Left ventricle myocardium superior (tissue), 1 donor: ENCODE measurements at regions not wholly inside any gene's neighbourhood (a gene's known extent, or its start where the extent isn't known, plus 50 kb on each side); places are given as distances from the start of the nearest gene placed in this dataset.
A peak's percentile ranks its signal among the peaks of the same experiment; 100 is the strongest.

Source experiments
- ATAC-seq: fragments of 200-7000 bp; cut with Tn5 transposase; one replicate; pipeline ENCODE4 v1.9.1; 2020; ENCODE audit warnings: mild to moderate bottlenecking, moderate library complexity
- DNase-seq: peaks from one replicate; pipeline ENCODE4 v3.0.0-alpha.2; 2020
- intact Hi-C: fragments of 100-400 bp; cut with micrococcal nuclease; formaldehyde crosslinking; loops from one replicate; pipeline ENCODE4 v1.11.0; 2022
- donor health status: DM: no; HTN: yes; CAD: no; lungs with severe emphysema.

- DNase-seq (no peak), ATAC-seq (no peak)
- intact Hi-C loops: no loop called here
Observed at GRCh38 chr13:26914624-26915023, 154.0 kb upstream of the GPR12 start.

GRCh38 chr13:26914148-26914547 is 153.6 kb upstream of the GPR12 start:
- intact Hi-C loops: no loop called here
- ATAC-seq: no peak

DNA sequence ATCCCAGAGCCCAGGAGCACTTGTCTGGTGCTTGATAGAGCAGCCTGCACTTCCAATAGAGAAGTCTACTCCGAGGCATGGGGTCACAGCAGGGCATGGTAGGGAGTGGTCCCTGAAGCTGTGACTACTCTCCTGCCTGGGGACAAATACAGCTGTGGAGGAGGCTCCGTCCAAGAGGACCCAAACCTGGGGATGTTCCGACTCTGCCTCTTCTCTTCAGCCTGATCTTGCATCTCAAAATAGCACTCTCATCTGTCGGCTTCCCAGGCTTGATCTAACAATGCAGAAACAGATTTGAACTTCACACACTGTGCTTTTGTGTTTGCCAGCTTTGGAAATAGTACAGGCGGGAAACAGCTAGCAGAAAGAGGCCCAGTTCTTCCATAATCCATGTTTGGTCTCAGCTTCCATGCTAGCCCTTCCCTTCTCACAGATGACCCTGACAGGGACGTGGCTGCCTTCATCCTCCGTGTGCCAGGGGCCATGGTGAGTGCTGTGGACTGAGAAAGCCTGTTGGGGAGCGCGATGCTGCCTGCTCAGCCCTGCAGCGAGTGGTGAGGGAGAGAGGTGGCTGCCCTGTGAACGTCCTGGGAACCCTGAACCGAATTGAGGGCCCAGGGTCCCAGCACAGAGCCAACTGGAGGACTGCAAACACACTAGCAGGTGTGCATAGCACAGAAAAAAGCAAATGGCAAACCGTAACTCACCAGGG is 150.3 kb upstream of the GPR12 start:
- ATAC-seq (peak; percentile 30), DNase-seq (no peak)
- intact Hi-C loops: no loop called here

More at GRCh38 chr13:26914148-26914547, 153.6 kb upstream of the GPR12 start:
- no peak for DNase-seq

- intact Hi-C loops: no loop called here
- ATAC-seq (no peak), DNase-seq (no peak)
Observed at GRCh38 chr13:26909477-26909876, 148.9 kb upstream of the GPR12 start.

GRCh38 chr13:26908126-26908525 is 147.5 kb upstream of the GPR12 start:
- ATAC-seq: no peak
- intact Hi-C loops: no loop called here
- DNase-seq: no peak

GRCh38 chr13:26899202-26899601 is 138.6 kb upstream of the GPR12 start:
- DNase-seq (no peak), ATAC-seq (no peak)
- intact Hi-C loops: no loop called here

- intact Hi-C loops: no loop called here
- DNase-seq (no peak), ATAC-seq (no peak)
Observed at GRCh38 chr13:26897706-26898550, 137.3 kb upstream of the GPR12 start.

DNA sequence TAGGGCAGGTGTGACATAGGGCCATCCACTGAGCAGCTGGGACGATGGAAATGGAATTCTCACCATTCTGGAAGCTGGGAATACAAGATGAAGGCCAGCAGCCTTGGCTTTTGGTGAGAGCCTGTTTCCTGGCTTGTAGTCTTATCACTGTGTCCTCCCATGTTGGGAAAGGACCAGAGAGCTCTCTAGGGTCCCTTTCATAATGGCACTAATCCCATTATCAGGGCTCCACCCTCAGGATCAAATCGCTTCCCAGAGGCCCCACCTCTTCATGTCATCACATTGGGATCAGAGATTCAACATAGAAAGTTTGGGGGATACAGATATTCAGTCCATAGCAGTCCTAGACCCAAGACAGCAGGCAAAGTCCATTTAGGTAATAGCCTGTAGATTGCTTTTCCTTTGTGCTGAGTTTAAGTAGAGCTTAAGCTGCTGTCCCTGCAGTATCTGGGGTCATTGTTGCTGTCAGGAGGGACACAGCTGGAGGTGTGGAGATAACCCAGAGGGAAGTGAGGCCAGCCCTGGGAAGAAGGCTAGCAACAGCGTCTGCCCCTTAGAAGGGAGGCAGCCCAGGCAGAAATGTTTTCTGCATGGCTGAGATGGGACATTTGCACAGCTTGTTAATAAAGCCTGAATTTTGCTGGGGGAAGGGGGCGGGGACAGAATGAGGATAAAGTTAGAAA is 136.5 kb upstream of the GPR12 start:
- DNase-seq (no peak), ATAC-seq (no peak)
- intact Hi-C loops: no loop called here

DNA sequence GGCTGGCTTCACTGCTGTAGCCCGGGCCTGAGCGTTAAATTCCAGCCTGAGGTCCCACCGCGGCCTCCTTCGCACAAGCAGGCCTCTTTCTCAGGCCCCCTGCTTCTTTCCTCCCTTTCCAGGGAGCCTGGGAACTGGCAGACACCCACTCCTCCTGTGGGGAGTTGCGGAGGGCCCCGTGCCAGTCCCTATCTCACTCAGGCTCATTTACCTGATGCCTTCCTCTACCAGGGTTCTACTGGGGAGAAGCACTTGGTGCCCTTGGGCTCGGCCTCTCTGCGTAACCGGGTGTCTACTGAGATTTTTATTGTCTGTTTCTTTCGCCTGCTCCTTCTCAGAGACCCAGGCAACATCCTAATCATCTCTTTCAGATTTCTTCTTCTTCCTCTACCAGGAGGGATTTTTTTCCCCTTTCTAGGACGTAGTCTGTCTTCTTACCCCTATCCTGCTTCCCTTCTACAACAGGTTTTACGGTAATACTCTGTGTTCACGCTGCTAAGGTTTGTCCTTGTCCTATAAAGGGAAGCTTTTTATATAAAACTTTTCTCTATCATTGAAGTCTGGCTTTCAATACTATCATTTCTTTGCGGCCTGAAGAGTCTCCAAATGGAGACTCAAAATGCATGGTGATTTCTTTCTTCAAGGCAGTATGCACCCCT is 135.4 kb upstream of the GPR12 start:
- intact Hi-C loops: no loop called here
- no peak for DNase-seq
- ATAC-seq: no peak

- no peak for DNase-seq
- no peak for ATAC-seq
- intact Hi-C loops: no loop called here
Observed at GRCh38 chr13:26895081-26895807, 134.7 kb upstream of the GPR12 start.

GRCh38 chr13:26888632-26889031 is 128.0 kb upstream of the GPR12 start:
- intact Hi-C loops: no loop called here
- DNase-seq (no peak), ATAC-seq (no peak)

DNA sequence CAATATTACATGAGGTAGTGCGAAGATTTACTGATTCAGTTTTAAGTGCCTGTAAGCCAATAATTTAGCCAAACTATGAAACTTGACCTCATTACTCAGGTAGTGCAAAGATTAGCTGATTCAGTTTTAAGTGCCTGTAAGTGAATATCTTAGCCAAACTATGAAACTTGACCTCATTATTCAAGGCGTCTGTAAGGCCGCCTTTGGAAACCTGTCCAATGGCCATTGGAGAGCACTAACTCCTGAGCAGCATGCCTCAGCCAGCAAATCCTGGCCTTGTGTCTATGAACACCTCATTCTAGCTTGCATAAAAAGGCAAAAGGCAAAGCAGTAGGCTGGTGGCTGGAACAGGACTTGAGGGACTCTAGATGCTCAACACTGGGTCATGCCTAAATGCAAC is 127.0 kb upstream of the GPR12 start:
- intact Hi-C loops: no loop called here
- DNase-seq (no peak), ATAC-seq (no peak)

DNA sequence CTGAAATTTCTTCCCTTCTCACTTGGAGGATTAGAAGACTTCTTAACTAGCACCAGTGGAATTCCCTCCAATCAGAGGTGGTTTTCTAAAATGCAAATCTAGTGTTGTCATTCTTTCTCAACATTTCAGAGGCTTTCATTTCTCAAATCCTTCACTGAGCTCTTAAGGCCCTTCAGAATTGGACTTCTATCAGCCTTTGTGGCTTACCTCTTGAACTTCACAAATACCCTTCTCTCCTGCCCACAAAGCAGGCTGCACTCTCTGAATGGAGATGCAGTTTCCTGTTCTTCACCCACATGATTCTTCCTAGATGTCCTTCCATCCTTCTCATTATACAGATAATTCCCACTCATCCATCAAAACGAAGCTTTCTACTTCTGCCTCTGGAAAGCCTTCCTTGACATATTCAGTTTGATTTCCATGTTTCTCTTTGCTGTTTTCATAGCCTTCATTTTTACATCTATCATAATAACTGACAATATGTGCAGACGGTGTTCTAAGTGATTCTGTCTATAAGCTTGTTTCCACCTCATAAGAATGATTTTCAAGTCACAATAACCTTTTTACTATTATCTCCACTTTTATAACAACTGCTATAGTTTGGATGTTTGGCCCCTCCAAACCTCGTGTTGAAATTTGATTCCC is 123.1 kb upstream of the GPR12 start:
- intact Hi-C loops: no loop called here
- ATAC-seq: no peak
- no peak for DNase-seq

- intact Hi-C loops: no loop called here
- ATAC-seq (no peak), DNase-seq (no peak)
Observed at GRCh38 chr13:26882731-26883130, 122.1 kb upstream of the GPR12 start.

GRCh38 chr13:26881154-26881553 is 120.6 kb upstream of the GPR12 start:
- no peak for ATAC-seq
- no peak for DNase-seq
- intact Hi-C loops: no loop called here

DNA sequence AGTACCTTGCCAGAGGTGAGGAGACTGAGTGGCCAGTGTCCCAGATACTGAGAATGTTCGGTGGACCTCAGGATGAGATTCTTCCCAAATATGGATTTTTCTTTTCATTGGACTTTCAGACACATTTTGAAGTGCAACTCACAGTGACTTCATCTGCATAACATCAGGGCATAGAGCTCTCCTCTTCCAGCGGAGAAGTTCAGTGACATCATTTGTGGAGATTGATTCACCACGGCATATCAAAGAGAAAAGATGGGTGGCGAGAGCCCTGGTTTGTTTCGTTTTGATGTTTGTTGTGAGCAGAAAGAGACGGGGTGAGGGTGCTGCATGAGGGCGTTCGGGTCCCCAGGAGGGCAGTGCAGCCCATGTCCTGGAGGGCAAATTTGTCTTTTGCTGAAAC is 120.1 kb upstream of the GPR12 start:
- intact Hi-C loops: no loop called here
- ATAC-seq (no peak), DNase-seq (no peak)

DNA sequence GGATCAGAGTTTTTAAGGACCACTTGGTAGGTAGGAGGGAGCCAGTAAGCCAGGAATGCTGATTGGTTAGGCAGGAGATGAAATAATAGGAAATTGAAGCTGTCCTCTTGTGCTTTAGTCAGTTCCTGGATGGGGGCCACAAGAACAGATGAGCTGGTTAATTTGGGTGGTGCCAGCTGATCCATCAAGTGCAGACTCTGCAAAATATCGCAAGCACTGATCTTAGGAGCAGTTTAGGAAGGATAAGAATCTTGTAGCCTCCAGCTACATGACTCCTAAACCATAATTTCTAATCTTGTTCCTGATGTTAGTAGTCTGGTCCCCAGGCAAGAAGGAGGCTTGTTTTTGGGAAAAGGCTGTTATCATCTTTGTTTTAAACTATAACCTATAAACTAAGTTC is 117.9 kb upstream of the GPR12 start:
- intact Hi-C loops: no loop called here
- DNase-seq: no peak
- no peak for ATAC-seq

DNA sequence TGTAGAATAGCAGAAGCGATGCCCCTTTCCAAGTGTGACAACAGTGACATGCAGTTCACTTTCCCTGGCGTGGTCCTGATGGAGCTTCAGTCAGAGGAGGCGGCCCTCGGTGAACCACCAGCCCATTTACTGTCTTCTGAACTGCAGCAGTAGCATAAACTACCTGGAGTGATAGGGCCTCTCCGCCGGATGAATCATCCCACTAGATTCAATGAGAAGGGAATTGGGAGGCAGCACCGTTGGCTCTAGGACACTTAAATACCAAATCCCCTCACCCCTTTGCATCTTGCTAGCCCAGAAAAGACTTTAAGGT is 112.8 kb upstream of the GPR12 start:
- no peak for DNase-seq
- ATAC-seq: no peak
- intact Hi-C loops: no loop called here
